GM23338 (cell line): ENCODE measurements at regions not wholly inside any gene's neighbourhood (a gene's known extent, or its start where the extent isn't known, plus 50 kb on each side); places are given as distances from the start of the nearest gene placed in this dataset.

Experiments
- ATAC-seq: fragments of 200-7000 bp; cut with Tn5 transposase; 3 replicates; pipeline ENCODE4 v1.9.1; 2020
- DNase-seq: peaks from one replicate; pipeline ENCODE4 v3.0.0-alpha.2; 2015; ENCODE audit warnings: low spot score
- H2AFZ ChIP-seq: fragments of 200-600 bp; sonication (generic); 2 replicates; pipeline ENCODE4 v1.8.0; 2016; ENCODE audit warnings: antibody characterized with exemption, mild to moderate bottlenecking, moderate library complexity
- H3F3A ChIP-seq: fragments of 200-600 bp; sonication (generic); replicated peaks from 2 replicates; pipeline ENCODE4 v1.8.0; 2017; ENCODE audit warnings: antibody characterized with exemption, mixed run types, low read depth
- H3K27ac ChIP-seq: fragments of 200-600 bp; sonication (generic); 2 replicates; pipeline ENCODE4 v1.6.1; 2016; ENCODE audit warnings: low read depth
- H3K27me3 ChIP-seq: fragments of 200-600 bp; sonication (generic); 2 replicates; pipeline ENCODE4 v1.8.0; 2016; ENCODE audit warnings: mild to moderate bottlenecking, mixed run types, moderate library complexity; ENCODE audit not compliant: insufficient read depth
- H3K36me3 ChIP-seq: fragments of 200-600 bp; sonication (generic); 2 replicates; pipeline ENCODE4 v1.8.0; 2016; ENCODE audit warnings: mild to moderate bottlenecking; ENCODE audit not compliant: insufficient read depth
- H3K4me1 ChIP-seq: fragments of 200-600 bp; sonication (generic); 2 replicates; pipeline ENCODE4 v1.8.0; 2016; ENCODE audit warnings: mild to moderate bottlenecking, moderate library complexity; ENCODE audit not compliant: insufficient read depth
- H3K4me2 ChIP-seq: fragments of 200-600 bp; sonication (generic); 2 replicates; pipeline ENCODE4 v1.7.1; 2017; ENCODE audit warnings: mixed run types
- H3K4me3 ChIP-seq: fragments of 200-600 bp; sonication (generic); 2 replicates; pipeline ENCODE4 v1.6.1; 2016; ENCODE audit warnings: mixed run types
- H3K79me2 ChIP-seq: fragments of 200-600 bp; sonication (generic); replicated peaks from 2 replicates; pipeline ENCODE4 v1.8.0; 2017; ENCODE audit warnings: mild to moderate bottlenecking; ENCODE audit not compliant: insufficient read depth
- H3K9me2 ChIP-seq: fragments of 200-600 bp; sonication (generic); 2 replicates; pipeline ENCODE4 v1.8.0; 2017; ENCODE audit not compliant: insufficient read depth
- H4K20me1 ChIP-seq: fragments of 200-600 bp; sonication (generic); replicated peaks from 2 replicates; pipeline ENCODE4 v1.8.0; 2017; ENCODE audit warnings: mild to moderate bottlenecking; ENCODE audit not compliant: insufficient read depth
- H3K27ac Mint-ChIP-seq: 2 replicates; pipeline ENCODE4 v1.8.0; 2020; ENCODE audit warnings: inconsistent platforms, mild to moderate bottlenecking, moderate library complexity, mixed read lengths
- H3K27me3 Mint-ChIP-seq: 3 replicates; pipeline ENCODE4 v1.8.0; 2022; ENCODE audit warnings: low read depth, mild to moderate bottlenecking, moderate library complexity, mixed read lengths, inconsistent platforms; ENCODE audit not compliant: insufficient read depth, poor library complexity
- H3K36me3 Mint-ChIP-seq: 3 replicates; pipeline ENCODE4 v1.8.0; 2021; ENCODE audit warnings: low read depth, mild to moderate bottlenecking, inconsistent platforms, moderate library complexity, mixed read lengths
- H3K4me1 Mint-ChIP-seq: 3 replicates; pipeline ENCODE4 v1.8.0; 2020; ENCODE audit warnings: mild to moderate bottlenecking, inconsistent platforms, mixed read lengths
- H3K4me3 Mint-ChIP-seq: 3 replicates; pipeline ENCODE4 v1.8.0; 2021; ENCODE audit warnings: moderate library complexity, mild to moderate bottlenecking, inconsistent platforms, mixed read lengths
- H3K9me3 Mint-ChIP-seq: 3 replicates; pipeline ENCODE4 v1.8.0; 2020; ENCODE audit warnings: moderate library complexity, mild to moderate bottlenecking, inconsistent platforms, mixed read lengths
- CREB1 ChIP-seq: fragments of 250-450 bp; sonication (Bioruptor Pico); IDR thresholded peaks from 2 replicates; pipeline ENCODE4 v1.5.0; 2020; ENCODE audit warnings: low read depth, mild to moderate bottlenecking, moderate library complexity
- CTCF ChIP-seq, 2 experiments: fragments of 200-600 bp in 1 of 2; sonication (generic) in 1 of 2; conservative IDR thresholded peaks; 2 replicates each; pipeline versions ENCODE4 v1.5.1 to v1.6.1; 2016 to 2017; ENCODE audit warnings: antibody characterized with exemption in 2 of 2, low read depth in 2 of 2, mild to moderate bottlenecking in 2 of 2, moderate library complexity in 1 of 2
- EZH2 ChIP-seq: fragments of 200-600 bp; sonication (generic); IDR thresholded peaks from one replicate; pipeline ENCODE4 v1.8.0; 2017; ENCODE audit warnings: antibody characterized with exemption, mild to moderate bottlenecking, low read depth; ENCODE audit not compliant: unreplicated experiment
- JUNB ChIP-seq: IDR thresholded peaks from one replicate; pipeline ENCODE4 v1.6.1; 2016; ENCODE audit warnings: antibody characterized with exemption; ENCODE audit not compliant: unreplicated experiment
- POLR2AphosphoS5 ChIP-seq: IDR thresholded peaks from 2 replicates; pipeline ENCODE4 v1.6.1; 2016; ENCODE audit warnings: antibody characterized with exemption, low read depth
- REST ChIP-seq: IDR thresholded peaks from one replicate; pipeline ENCODE4 v1.6.1; 2018; ENCODE audit warnings: antibody characterized with exemption; ENCODE audit not compliant: unreplicated experiment
- STAT1 ChIP-seq: IDR thresholded peaks from one replicate; pipeline ENCODE4 v1.6.1; 2016; ENCODE audit warnings: antibody characterized with exemption; ENCODE audit not compliant: unreplicated experiment
- ZNF114 ChIP-seq: fragments of 250-450 bp; sonication (Bioruptor Pico); IDR thresholded peaks from 2 replicates; pipeline ENCODE4 v1.5.0; 2020; ENCODE audit warnings: mild to moderate bottlenecking, moderate library complexity
- ZNF331 ChIP-seq: fragments of 250-450 bp; sonication (Bioruptor Pico); IDR thresholded peaks from 2 replicates; pipeline ENCODE4 v1.5.0; 2020; ENCODE audit warnings: low read depth, mild to moderate bottlenecking, moderate library complexity
- ZNF462 ChIP-seq: fragments of 250-450 bp; sonication (Bioruptor Pico); IDR thresholded peaks from 2 replicates; pipeline ENCODE4 v1.5.0; 2020; ENCODE audit warnings: mild to moderate bottlenecking, moderate library complexity

GRCh38 chr1:104624538-104624937 is 874.8 kb downstream of the AMY1C start (continued):
- TF ChIP-seq ZNF462 (CRISPR knock-in tag), result no peak

GRCh38 chr1:104629589-104629988 is 879.9 kb downstream of the AMY1C start:
- Histone ChIP-seq H3K27ac (no peak overlapping the region), H3K4me2 (no peak overlapping the region), H3K4me3 (no peak overlapping the region), H3K9me2 (no peaks in the 10 kb centered on the region), H3K79me2 (no peaks in the 10 kb centered on the region), H3K4me1 (no peaks in the 10 kb centered on the region), H2AFZ (no peak overlapping the region), H4K20me1 (no peaks in the 10 kb centered on the region), H3K27me3 (no peaks in the 10 kb centered on the region), H3F3A (no peaks in the 10 kb centered on the region), H3K36me3 (no peaks in the 10 kb centered on the region)
- ATAC-seq, result no peak
- Mint-ChIP-seq H3K4me1 (no peaks in the 10 kb centered on the region), H3K27me3 (no peaks in the 10 kb centered on the region), H3K27ac (no peak overlapping the region), H3K4me3 (no peak overlapping the region), H3K9me3 (no peaks in the 10 kb centered on the region), H3K36me3 (no peaks in the 10 kb centered on the region)
- DNase-seq, result no peak
- TF ChIP-seq REST, result no peak
- no peak for TF ChIP-seq STAT1
- TF ChIP-seq EZH2, result no peak
- no peak for TF ChIP-seq CREB1
- TF ChIP-seq ZNF331 (CRISPR knock-in tag), result no peak
- TF ChIP-seq POLR2AphosphoS5, result no peak
- TF ChIP-seq JUNB, result no peak
- no peak for TF ChIP-seq ZNF114 (CRISPR knock-in tag)
- TF ChIP-seq CTCF (conservative IDR thresholded peaks at IDR 0.05; ENCODE audit: low read depth in 2 of 2), result no peak
